ENCODE measurements at regions not wholly inside any gene's neighbourhood (a gene's known extent, or its start where the extent isn't known, plus 50 kb on each side); places are given as distances from the start of the nearest gene placed in this dataset.

DNA sequence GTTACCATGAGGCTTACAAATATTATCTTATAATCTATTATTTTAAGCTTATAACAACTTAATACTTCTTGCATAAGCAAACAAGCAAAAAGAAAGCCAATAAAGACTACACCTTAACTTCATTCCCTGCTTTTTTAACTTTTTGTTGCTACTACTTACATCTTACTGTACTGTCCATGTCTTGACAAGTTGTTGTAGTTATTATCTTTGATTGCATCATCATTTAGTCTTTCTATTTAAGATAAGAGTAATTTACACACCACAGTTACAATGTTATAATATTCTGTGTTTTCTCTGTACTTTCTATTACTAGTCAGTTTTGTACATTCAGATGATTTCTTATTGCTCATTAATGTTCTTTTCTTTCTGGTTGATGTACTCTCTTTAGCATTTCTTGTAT, 346.6 kb downstream of the SMARCA1 start:
- DNase-seq (ENCODE audit: low read depth), result no peak

- DNase-seq (ENCODE audit: low read depth), result no peak
These were observed 362.2 kb downstream of the SMARCA1 start for GRCh38 chrX:129161108-129161507.

DNA sequence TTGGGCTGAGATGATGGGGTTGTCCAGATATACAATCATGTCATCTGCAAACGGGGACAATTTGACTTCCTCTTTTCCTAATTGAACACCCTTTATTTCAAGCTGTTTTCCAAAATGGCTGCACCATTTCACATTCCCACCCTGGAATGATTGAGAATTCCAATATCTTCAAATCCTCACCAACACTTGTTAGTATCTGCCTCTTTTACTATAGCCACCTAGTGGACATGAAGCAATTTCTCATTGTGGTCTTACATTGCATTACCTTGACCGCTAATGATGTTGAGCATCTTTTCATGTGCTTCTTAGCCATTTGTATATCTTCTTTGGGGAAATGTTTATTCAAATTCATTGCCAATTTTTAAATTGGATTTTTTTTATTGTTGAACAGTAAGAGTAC, 364.8 kb downstream of the SMARCA1 start:
- DNase-seq (ENCODE audit: low read depth), result no peak

DNA sequence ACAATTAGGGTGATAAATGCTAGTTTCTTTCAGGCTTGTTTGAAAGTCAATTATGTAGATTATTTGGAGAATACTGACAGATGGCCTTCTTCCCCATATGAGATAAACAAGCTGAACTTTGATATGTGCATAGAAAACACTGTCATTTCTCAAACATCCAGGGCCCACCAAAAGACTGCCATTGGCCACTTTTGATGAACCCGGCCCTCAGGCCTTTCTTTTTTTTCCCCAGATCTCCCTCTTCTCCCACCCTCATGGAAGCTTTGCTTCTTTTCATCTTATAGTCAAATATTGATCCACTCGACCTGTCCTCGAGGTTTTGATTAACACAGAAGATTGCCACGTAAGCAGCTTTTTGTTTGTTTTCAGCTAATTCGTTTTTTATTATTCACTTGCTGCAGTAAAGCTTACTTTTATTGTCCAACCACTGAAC, 377.4 kb downstream of the SMARCA1 start:
- DNase-seq (ENCODE audit: low read depth), result no peak

- no peak for DNase-seq (ENCODE audit: low read depth)
These were observed 377.9 kb downstream of the SMARCA1 start for GRCh38 chrX:129145385-129145784.

GRCh38 chrX:129144172-129145038, 378.9 kb downstream of the SMARCA1 start:
- no peak for DNase-seq (ENCODE audit: low read depth)

DNA sequence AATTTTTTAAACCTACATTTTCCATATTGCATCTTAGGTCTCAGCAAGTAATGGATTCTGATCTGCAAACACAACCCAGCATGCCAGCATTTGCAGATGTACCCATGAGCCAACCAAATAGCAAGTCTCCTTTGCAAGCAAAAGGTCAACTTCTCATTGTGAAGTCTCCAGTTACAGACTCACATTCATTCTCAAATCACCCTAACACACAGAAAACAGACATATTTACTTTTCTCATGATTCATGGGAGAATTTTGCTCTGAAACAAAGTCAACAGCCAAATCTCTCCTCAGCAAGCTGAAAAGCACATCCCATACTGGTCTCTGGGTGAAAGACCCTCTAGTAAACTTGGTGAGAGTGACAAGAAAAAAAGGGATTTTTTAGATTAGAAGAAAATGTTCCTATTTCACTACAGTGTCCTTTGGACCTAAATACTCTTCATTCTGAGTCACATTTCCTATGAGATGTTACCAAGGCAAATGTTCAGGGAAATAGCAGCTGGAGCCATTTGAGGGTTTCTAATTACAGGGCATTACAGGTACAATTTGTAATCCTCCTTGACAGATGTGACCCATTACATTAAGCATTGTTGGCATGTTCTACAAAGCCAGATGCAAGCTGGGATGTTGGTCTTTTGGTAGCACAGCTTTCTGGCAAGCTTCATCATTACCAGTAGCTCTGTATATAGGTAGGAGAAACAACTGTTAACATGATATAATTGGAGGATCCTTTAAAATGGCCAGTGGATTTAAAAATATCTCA, 383.3 kb downstream of the SMARCA1 start:
- DNase-seq (ENCODE audit: low read depth), result no peak

DNA sequence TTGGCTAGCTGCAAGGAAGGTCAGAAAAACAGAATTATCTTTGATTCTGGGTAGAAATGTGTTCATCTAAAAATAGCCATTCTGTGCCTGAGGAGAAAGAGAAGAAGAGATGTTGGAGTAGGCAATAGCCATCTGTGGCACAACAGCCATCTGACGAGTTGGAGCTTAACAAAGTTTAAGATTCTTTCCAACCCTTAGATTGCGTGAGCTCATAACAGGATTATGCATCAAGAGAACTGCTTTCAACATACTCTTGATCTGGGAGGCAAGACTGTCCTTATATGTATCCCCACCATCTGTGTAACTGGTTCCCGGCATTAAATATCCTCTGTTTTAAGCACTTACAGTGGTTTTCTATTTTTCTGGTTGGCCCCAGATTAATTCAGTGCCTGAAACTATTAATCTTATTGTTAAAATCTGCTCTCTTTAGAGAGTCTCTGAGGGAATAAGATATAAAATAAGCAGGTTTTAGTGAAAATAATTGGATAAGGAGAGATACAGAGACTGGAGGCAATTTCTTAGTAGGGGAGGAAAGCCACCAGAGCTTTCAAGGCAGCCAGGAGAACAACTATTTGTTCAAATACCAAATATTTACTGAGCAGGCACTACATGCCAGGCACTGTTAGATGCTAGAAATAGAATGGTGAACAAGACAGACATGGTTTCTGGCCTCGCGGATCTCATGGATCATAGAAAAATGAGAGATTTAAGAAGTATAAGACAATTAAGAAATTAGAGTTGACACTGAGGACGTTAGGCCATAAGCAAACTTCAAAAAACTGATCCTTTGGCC, 398.0 kb downstream of the SMARCA1 start:
- no peak for DNase-seq (ENCODE audit: low read depth)

DNA sequence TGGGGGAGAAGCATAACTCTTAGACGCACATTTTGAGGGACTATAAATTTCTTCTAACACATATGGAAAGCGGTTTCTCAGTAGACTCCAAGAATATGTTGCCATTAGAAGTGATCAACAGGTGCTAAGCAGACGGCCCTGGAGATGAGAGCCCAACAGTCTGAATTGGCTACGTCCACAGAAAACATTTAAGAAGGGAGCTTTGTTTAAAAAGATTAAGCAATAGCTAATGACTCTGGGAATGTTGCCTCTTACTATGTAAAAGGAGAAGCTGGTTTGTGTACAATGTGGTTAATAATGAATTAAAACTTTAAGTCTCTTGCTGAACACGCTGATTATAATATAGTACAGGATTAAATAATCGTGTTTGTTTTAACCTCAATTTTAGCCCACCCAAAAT, 399.5 kb downstream of the SMARCA1 start:
- no peak for DNase-seq (ENCODE audit: low read depth)

DNA sequence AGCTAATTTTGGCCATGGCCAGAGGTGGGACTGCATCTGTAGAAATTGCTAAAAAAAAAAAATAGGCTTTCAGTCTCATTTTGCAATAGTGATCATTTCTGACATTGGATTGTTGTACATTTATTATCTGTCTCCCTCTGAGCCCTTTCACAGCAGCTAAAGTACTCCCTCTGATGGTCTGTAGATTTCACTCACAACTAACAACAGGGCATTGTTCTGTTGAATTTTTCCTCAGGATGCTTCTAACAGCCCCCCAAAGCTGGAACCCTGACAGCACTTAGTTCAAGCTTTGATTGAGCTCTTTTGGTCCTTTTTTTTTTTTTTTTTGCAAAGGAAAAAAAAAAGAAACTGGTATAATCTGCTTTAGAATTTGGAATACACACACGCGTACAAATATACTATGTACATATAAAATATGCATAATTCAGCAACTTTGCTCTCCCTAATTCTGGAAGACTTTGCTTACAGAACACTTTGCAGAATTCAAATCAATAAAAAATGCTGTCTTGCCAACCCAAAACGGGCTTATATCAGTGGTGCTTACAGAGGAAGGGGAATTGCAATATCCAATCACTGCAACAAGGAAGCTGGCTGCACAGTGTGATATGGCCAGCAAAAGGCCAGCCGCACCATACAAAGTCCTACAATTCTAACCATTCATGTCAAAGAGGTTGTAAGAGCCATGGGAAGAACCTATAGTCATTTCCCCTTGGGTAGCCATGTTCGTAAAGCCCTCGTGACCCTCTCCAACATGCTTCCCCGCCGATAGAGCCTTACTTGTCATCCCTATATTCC, 406.4 kb downstream of the SMARCA1 start:
- no peak for DNase-seq (ENCODE audit: low read depth)

- no peak for DNase-seq (ENCODE audit: low read depth)
These were observed 407.4 kb downstream of the SMARCA1 start for GRCh38 chrX:129115935-129116334.

DNA sequence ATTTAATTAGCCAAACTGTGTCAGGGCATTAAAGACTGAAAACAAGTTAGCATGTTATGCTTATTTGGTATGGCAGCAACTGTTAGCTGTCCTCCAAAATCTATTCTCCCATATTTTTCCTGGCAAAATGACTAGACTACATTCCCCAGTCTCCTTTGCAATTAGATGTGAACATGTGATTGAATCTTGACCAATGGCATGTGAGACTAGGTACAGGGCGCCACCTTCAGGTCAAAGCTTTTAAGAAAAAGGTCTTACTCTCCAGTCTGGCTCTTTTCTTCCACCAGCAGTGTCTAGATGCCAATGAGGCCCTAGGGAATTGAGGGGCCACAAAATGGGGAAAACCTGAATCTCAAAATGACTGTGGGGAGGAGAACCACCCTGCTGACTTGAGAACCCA, 408.2 kb downstream of the SMARCA1 start:
- DNase-seq (ENCODE audit: low read depth), result no peak

- no peak for DNase-seq (ENCODE audit: low read depth)
These were observed 412.1 kb downstream of the SMARCA1 start for GRCh38 chrX:129111081-129111798.

DNA sequence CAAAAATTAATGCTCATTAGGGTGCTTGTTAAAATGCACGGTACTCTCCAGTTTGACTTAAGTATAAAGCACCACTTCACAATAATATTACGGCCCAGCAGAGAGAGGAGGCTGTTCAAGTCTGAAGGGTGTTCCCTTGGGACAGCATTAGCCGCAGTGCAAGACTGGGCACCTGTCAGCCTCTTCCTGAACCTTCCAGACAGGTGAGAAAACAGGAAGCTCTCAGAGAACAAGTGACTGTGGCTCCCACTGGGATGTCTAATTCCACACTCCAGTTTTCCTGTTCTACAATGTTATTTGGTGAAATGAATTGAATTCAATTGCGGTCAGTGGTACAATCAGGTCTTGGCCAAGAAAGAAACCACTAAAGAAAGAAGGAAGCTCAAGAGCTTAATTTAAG, 414.4 kb downstream of the SMARCA1 start:
- no peak for DNase-seq (ENCODE audit: low read depth)

DNA sequence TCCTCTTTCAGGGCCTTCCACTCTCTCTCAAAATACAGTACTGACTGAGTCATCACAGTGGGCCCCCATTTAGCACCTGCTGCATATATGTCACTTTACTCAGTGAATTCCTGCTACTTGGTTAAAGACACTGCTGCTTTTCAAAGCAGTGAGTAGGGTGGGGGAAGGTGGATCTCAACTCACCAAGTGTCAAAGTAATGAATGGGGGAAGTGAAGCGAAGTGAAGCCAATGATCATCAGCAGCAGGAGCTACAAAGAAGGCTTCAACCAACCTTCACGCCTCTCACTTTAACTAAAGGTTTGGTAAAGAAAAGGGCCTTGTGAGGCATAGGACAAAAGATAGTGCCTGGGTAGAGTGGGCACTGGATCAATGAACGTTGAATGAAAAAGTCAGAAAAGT, 424.1 kb downstream of the SMARCA1 start:
- DNase-seq (ENCODE audit: low read depth), result no peak

DNA sequence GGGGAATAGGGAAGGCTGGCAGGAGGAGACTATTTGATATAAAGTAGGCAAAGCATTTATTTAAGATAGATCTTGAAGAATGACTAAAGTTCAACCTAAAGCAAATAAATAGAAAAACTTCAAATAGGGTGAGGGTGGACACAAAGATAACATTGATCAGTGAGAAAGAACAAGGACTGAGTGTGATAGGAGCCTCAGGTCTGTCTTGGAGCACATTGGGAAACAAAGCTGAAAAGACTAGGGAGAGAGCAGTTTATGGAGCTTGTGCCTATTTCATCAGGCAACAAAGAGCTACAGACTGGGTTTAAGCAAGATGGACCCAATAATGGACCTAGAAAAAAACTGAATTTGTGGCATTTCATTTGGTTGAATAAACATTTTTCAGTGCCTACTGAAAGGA, 425.6 kb downstream of the SMARCA1 start:
- no peak for DNase-seq (ENCODE audit: low read depth)

DNA sequence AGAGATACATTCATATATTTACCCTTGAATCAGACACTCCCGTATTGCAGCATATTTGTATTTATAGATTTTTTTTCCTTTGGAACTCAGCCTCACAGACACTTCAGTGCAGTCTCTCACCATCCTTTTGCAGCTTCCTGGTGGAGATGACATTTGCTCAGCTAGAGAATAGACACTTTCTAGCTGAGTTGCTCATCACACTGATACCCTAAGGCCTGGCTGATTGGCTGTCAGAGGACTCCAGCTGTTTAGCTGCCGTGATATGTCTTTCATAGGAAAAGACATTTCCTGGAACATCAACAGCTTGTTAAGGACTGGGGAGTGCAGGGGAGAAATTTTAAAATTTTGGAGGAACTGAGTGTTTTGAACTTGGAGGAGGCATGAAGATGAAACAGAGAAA, 429.6 kb downstream of the SMARCA1 start:
- DNase-seq (ENCODE audit: low read depth), result no peak

- DNase-seq (ENCODE audit: low read depth), result no peak
These were observed 430.5 kb downstream of the SMARCA1 start for GRCh38 chrX:129092757-129093156.

DNA sequence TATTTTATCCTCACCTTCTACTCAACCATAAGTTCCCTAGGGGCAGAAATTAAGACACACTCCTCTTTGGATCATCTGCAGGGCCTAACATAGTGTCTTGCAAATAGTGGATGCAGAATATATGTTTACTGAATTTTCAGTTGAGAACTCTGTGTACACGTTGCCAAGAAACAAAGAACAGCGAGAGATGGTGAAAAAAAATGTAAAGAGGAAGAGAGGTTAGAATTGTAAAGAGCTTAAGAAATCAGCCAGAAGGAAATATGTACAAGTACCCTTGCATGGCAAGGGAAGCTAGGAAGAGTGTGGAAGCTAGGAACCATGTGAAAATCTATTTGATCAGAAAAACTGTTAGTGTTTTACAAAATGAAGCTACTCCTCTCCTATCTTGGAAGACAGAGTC, 431.0 kb downstream of the SMARCA1 start:
- no peak for DNase-seq (ENCODE audit: low read depth)

DNA sequence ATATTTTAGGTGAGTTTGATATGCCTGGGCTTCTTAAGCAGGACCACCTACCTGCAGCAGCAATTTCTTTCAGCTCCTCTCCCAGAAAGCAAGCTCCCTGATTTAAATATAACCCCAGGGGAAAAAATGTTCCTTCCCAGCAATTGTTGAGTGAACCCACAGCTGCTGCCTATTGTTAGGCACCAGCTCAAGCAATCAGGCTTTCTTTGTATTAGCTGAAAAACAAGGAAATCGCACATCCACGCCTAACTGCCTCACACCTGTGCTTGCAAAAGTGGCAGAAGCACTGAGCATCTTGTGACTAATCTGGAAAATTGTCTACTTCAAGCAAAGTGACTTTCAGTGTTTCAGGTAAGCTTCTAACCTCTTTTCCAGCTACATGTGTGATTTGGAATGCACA, 432.2 kb downstream of the SMARCA1 start:
- DNase-seq (ENCODE audit: low read depth), result no peak

DNA sequence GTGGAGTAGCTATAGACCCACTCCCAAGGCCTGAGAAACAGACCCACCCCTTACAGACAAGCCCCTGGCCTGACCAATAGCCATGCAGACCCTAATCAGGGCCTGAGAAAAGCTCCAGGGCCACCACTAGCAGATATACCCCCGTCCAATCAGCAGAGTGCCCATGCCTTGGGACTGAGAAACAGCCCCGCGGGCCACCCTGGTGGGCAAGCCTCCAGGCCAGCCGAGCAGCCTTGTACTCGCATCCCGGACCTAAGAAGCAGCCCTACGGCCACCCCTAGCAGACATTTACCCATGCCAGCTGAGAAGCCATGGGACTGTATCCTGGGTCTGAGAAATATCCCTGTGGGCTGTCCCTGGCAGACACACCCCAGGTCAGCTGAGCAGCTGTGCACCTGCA, 436.5 kb downstream of the SMARCA1 start:
- DNase-seq (ENCODE audit: low read depth), result no peak

All from stimulated activated CD8-positive, alpha-beta memory T cell treated with anti-CD3 and anti-CD28 coated beads, Interleukin-12 subunit alpha, Interleukin-12 subunit beta, amount 100 ng/mL, for 1 hour (primary cell).